HS-5 (cell line): ENCODE measurements at regions not wholly inside any gene's neighbourhood (a gene's known extent, or its start where the extent isn't known, plus 50 kb on each side); places are given as distances from the start of the nearest gene placed in this dataset.

Source experiments
- DNase-seq: peaks from one replicate; pipeline ENCODE4 v3.0.0-alpha.2; 2012; ENCODE audit warnings: low read depth

GRCh38 chr2:57834666-57835065, 211.9 kb upstream of the VRK2 start:
- no peak for DNase-seq

- peak; percentile 57 for DNase-seq
Measured at GRCh38 chr2:57842531-57842930, 204.1 kb upstream of the VRK2 start.

GRCh38 chr2:57843158-57843557, 203.4 kb upstream of the VRK2 start:
- DNase-seq = no peak

- DNase-seq = no peak
Measured at GRCh38 chr2:57848723-57849122, 197.9 kb upstream of the VRK2 start.

GRCh38 chr2:57849843-57850242, 196.8 kb upstream of the VRK2 start:
- DNase-seq = no peak

- no peak for DNase-seq
Measured at GRCh38 chr2:57850415-57851130, 196.0 kb upstream of the VRK2 start.

- DNase-seq = no peak
Measured at GRCh38 chr2:57855212-57855611, 191.4 kb upstream of the VRK2 start.

GRCh38 chr2:57859755-57860154, 186.9 kb upstream of the VRK2 start:
- no peak for DNase-seq

- DNase-seq = no peak
Measured at GRCh38 chr2:57862153-57862552, 184.5 kb upstream of the VRK2 start.

GRCh38 chr2:57862727-57863126, 183.9 kb upstream of the VRK2 start:
- no peak for DNase-seq

GRCh38 chr2:57864926-57865325, 181.7 kb upstream of the VRK2 start:
- DNase-seq = no peak

GRCh38 chr2:57867730-57868129, 178.9 kb upstream of the VRK2 start:
- no peak for DNase-seq

- no peak for DNase-seq
Measured at GRCh38 chr2:57868619-57869139, 177.9 kb upstream of the VRK2 start.

GRCh38 chr2:57869758-57870344, 176.8 kb upstream of the VRK2 start:
- DNase-seq = no peak

- no peak for DNase-seq
Measured at GRCh38 chr2:57876313-57876712, 170.3 kb upstream of the VRK2 start.

GRCh38 chr2:57877811-57878170, 168.8 kb upstream of the VRK2 start:
- DNase-seq = no peak

- no peak for DNase-seq
Measured at GRCh38 chr2:57878171-57878865, 168.3 kb upstream of the VRK2 start.

GRCh38 chr2:57878866-57879210, 167.8 kb upstream of the VRK2 start:
- no peak for DNase-seq

- DNase-seq = no peak
Measured at GRCh38 chr2:57880446-57880845, 166.2 kb upstream of the VRK2 start.

- DNase-seq = no peak
Measured at GRCh38 chr2:57880967-57881366, 165.6 kb upstream of the VRK2 start.

GRCh38 chr2:57881998-57882888, 164.4 kb upstream of the VRK2 start:
- DNase-seq = peak; percentile 70

GRCh38 chr2:57882895-57883515, 163.6 kb upstream of the VRK2 start:
- DNase-seq = no peak
